ENCODE measurements at regions not wholly inside any gene's neighbourhood (a gene's known extent, or its start where the extent isn't known, plus 50 kb on each side); places are given as distances from the start of the nearest gene placed in this dataset.

DNA sequence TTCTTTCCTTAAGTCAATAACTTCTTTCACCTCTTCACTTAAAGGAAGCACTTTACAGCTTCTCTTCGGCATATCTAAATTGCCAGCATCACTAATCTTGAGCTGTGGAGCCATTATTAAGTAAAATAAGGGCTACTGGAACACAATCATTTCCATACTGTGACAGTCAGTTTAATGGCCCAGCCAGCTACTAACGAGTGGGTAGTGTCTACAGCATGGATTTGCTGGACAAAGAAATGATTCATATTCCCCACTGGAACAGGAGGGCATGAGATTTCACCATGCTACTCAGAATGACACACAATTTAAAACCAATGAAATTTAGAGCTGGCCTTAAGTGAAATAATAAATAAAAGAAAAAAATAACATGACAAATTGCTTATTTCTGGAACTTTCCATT is 72.1 kb downstream of the DDIT4L start:
- TF ChIP-seq EZH2 (IDR thresholded peaks at IDR 0.05; ENCODE audit: borderline replicate concordance, low read depth, low read length, poor library complexity, severe bottlenecking), result no peak
- TF ChIP-seq, protein P1, sequence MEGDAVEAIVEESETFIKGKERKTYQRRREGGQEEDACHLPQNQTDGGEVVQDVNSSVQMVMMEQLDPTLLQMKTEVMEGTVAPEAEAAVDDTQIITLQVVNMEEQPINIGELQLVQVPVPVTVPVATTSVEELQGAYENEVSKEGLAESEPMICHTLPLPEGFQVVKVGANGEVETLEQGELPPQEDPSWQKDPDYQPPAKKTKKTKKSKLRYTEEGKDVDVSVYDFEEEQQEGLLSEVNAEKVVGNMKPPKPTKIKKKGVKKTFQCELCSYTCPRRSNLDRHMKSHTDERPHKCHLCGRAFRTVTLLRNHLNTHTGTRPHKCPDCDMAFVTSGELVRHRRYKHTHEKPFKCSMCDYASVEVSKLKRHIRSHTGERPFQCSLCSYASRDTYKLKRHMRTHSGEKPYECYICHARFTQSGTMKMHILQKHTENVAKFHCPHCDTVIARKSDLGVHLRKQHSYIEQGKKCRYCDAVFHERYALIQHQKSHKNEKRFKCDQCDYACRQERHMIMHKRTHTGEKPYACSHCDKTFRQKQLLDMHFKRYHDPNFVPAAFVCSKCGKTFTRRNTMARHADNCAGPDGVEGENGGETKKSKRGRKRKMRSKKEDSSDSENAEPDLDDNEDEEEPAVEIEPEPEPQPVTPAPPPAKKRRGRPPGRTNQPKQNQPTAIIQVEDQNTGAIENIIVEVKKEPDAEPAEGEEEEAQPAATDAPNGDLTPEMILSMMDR (conservative IDR thresholded peaks at IDR 0.05; ENCODE audit: low read depth, low read length), result no peak

Measured in A673 (cell line).